ENCODE measurements at regions not wholly inside any gene's neighbourhood (a gene's known extent, or its start where the extent isn't known, plus 50 kb on each side); places are given as distances from the start of the nearest gene placed in this dataset.

GRCh38 chr3:77815467-77815866, 775.6 kb downstream of the ROBO2 start:
- no TSS peak for BruUV-seq (replicated peaks)
- peak; percentile 1 for DNase-seq (ENCODE audit: low spot score)

More at GRCh38 chr3:77815467-77815866, 775.6 kb downstream of the ROBO2 start:
- peak; percentile 70 for ATAC-seq
- H3K9ac ChIP-seq (ENCODE audit: insufficient read depth, low read depth, low read length): no peak overlapping the region
- WGBS (ENCODE audit: low lambda C conversion rate): 0% methylated on average over 2 of the region's 2 CpGs
- ChIA-PET POLR2A (no interaction called here), CTCF (ENCODE audit: low intra/inter-chr PET ratio, low total read pairs) (no interaction called here)
- no peak overlapping the region for H3K27ac ChIP-seq (ENCODE audit: extremely low read length, insufficient read depth, low read length)
- no peaks in the 10 kb centered on the region for H3K79me2 ChIP-seq (ENCODE audit: insufficient read depth, low read length)
- no peak overlapping the region for H3K4me2 ChIP-seq (ENCODE audit: low read depth, low read length)
- H3K4me1 ChIP-seq (ENCODE audit: insufficient read depth, low read length): no peaks in the 10 kb centered on the region
- in situ Hi-C loops (cut with HindIII; ENCODE audit: extremely low pct_ligation_motif_present, low pct_unique_long_range_greater_than_20kb): no loop called here
- no peaks in the 10 kb centered on the region for H3K36me3 ChIP-seq (replicated peaks in 1 of 2; ENCODE audit: control insufficient read depth in 1 of 2, insufficient read depth in 2 of 2, low read length in 2 of 2)
- no peaks in the 10 kb centered on the region for H3K9me3 ChIP-seq (ENCODE audit: low read length)
- no peak overlapping the region for H2AFZ ChIP-seq (ENCODE audit: low read length)
- H4K20me1 ChIP-seq (ENCODE audit: insufficient read depth, low read length): no peaks in the 10 kb centered on the region
- H3K4me3 ChIP-seq (replicated peaks in 1 of 3; ENCODE audit: insufficient read depth in 1 of 3, low read depth in 2 of 3, low read length in 3 of 3): no peak overlapping the region
- no peak for FAIRE-seq
- TF ChIP-seq STAG1 (CRISPR knock-in tag; IDR thresholded peaks at IDR 0.05) (peak; percentile 43; the same call in 1 of the 2 replicates), SP5 (CRISPR knock-in tag; IDR thresholded peaks at IDR 0.05; ENCODE audit: borderline replicate concordance, low read depth) (no peak), ZBTB39 (CRISPR knock-in tag; IDR thresholded peaks at IDR 0.05) (no peak), CTCF (CRISPR knock-in tag; IDR thresholded peaks at IDR 0.05) (peak; percentile 31; the same call in 1 of the 2 replicates), ZBTB44 (CRISPR knock-in tag; IDR thresholded peaks at IDR 0.05) (no peak)
- intact Hi-C loops (cut with micrococcal nuclease; ENCODE audit: unreplicated experiment): loop anchor here (2.0 kb wide), 1 partner anchor 777 kb away; no protein-coding TSS in a partner anchor
- no peaks in the 10 kb centered on the region for H3K27me3 ChIP-seq (ENCODE audit: control insufficient read depth in 1 of 2, insufficient read depth in 2 of 2, low read length in 2 of 2)
